Suprapubic skin (tissue), 4 donors: ENCODE measurements at regions not wholly inside any gene's neighbourhood (a gene's known extent, or its start where the extent isn't known, plus 50 kb on each side); places are given as distances from the start of the nearest gene placed in this dataset.

ENCODE experiments used
- DNase-seq, 2 donors: peaks; one replicate each; pipeline ENCODE4 v3.0.0-alpha.2; 2019; ENCODE audit warnings: low spot score in 2 of 2
- H3K27ac ChIP-seq: fragments of 200-600 bp; sonication (generic); one replicate; pipeline ENCODE4 v1.5.1; 2019
- H3K27me3 ChIP-seq: fragments of 200-600 bp; sonication (generic); one replicate; pipeline ENCODE4 v1.5.1; 2019
- H3K36me3 ChIP-seq: fragments of 200-600 bp; sonication (generic); one replicate; pipeline ENCODE4 v1.5.1; 2019
- H3K4me1 ChIP-seq: fragments of 200-600 bp; sonication (generic); one replicate; pipeline ENCODE4 v1.5.1; 2019
- H3K4me3 ChIP-seq: fragments of 200-600 bp; sonication (generic); one replicate; pipeline ENCODE4 v1.5.1; 2019; ENCODE audit warnings: mild to moderate bottlenecking
- H3K9me3 ChIP-seq: fragments of 200-600 bp; sonication (generic); one replicate; pipeline ENCODE4 v1.5.1; 2019
- CTCF ChIP-seq, 2 donors: fragments of 200-600 bp in 1 of 2; fragments of 450-650 bp in 1 of 2; sonication (generic) in 1 of 2; IDR thresholded peaks; one replicate each; pipeline ENCODE4 v1.5.1; 2016 to 2019; ENCODE audit warnings: antibody characterized with exemption in 2 of 2, mild to moderate bottlenecking in 1 of 2, moderate library complexity in 1 of 2
- EP300 ChIP-seq: sonication (generic); formaldehyde crosslinking; IDR thresholded peaks from one replicate; pipeline ENCODE4 v1.6.1; 2017; ENCODE audit warnings: antibody characterized with exemption
- POLR2A ChIP-seq, 2 donors: fragments of 450-650 bp; IDR thresholded peaks; one replicate each; pipeline ENCODE4 v1.6.1; 2017; ENCODE audit warnings: antibody characterized with exemption in 2 of 2, mild to moderate bottlenecking in 2 of 2, moderate library complexity in 2 of 2
- POLR2AphosphoS5 ChIP-seq, 3 donors: sonication (generic); formaldehyde crosslinking; IDR thresholded peaks; one replicate each; pipeline ENCODE4 v1.6.1; 2017; ENCODE audit warnings: antibody characterized with exemption in 3 of 3
- WGBS: methylation state at CpG from one replicate; pipeline ENCODE4 v1.1.5; 2018; 5-methylcytosine and 5-hydroxymethylcytosine counted together

GRCh38 chr4:34851411-34851810 is 1392.9 kb downstream of the ARAP2 start:
- Histone ChIP-seq H3K9me3 (no peaks in the 10 kb centered on the region), H3K27ac (no peak overlapping the region), H3K27me3 (no peaks in the 10 kb centered on the region), H3K36me3 (no peaks in the 10 kb centered on the region), H3K4me3 (no peak overlapping the region), H3K4me1 (no peaks in the 10 kb centered on the region)
- 63% methylated on average over 2 of the region's 2 CpGs for WGBS
- no peak for DNase-seq
- TF ChIP-seq EP300: no peak
- no peak for TF ChIP-seq POLR2AphosphoS5 (IDR thresholded peaks at IDR 0.05)

- H3K4me3 ChIP-seq: no peak overlapping the region
- H3K27ac ChIP-seq: no peak overlapping the region
- no peaks in the 10 kb centered on the region for H3K27me3 ChIP-seq
- H3K9me3 ChIP-seq: no peaks in the 10 kb centered on the region
- no peaks in the 10 kb centered on the region for H3K4me1 ChIP-seq
- H3K36me3 ChIP-seq: no peaks in the 10 kb centered on the region
- WGBS: 83% methylated on average over 1 of the region's 1 CpG
- TF ChIP-seq POLR2AphosphoS5 (IDR thresholded peaks at IDR 0.05) (no peak), CTCF (IDR thresholded peaks at IDR 0.05) (no peak), EP300 (no peak), POLR2A (IDR thresholded peaks at IDR 0.05) (no peak)
- DNase-seq: no peak
These were observed 1389.9 kb downstream of the ARAP2 start for GRCh38 chr4:34854451-34854850.

GRCh38 chr4:34861666-34862065 is 1382.6 kb downstream of the ARAP2 start:
- Histone ChIP-seq H3K4me3 (no peak overlapping the region), H3K9me3 (no peaks in the 10 kb centered on the region), H3K27ac (no peak overlapping the region), H3K4me1 (no peaks in the 10 kb centered on the region), H3K36me3 (no peaks in the 10 kb centered on the region), H3K27me3 (no peaks in the 10 kb centered on the region)
- no peak for DNase-seq
- 75% methylated on average over 4 of the region's 4 CpGs for WGBS
- TF ChIP-seq EP300 (no peak), POLR2AphosphoS5 (IDR thresholded peaks at IDR 0.05) (no peak), CTCF (IDR thresholded peaks at IDR 0.05) (no peak), POLR2A (IDR thresholded peaks at IDR 0.05) (no peak)

GRCh38 chr4:34878961-34879360 is 1365.4 kb downstream of the ARAP2 start:
- DNase-seq: no peak
- 63% methylated on average over 2 of the region's 2 CpGs for WGBS
- TF ChIP-seq POLR2AphosphoS5 (IDR thresholded peaks at IDR 0.05) (no peak), EP300 (no peak), CTCF (IDR thresholded peaks at IDR 0.05) (no peak), POLR2A (IDR thresholded peaks at IDR 0.05) (no peak)
- Histone ChIP-seq H3K4me1 (no peaks in the 10 kb centered on the region), H3K27me3 (no peaks in the 10 kb centered on the region), H3K36me3 (no peaks in the 10 kb centered on the region), H3K9me3 (peaks cover 11% of the 10 kb centered on the region), H3K4me3 (no peak overlapping the region), H3K27ac (no peak overlapping the region)

GRCh38 chr4:34880246-34880645 is 1364.1 kb downstream of the ARAP2 start:
- no peak for DNase-seq
- H3K4me1 ChIP-seq: no peaks in the 10 kb centered on the region
- WGBS: 85% methylated on average over 2 of the region's 2 CpGs

GRCh38 chr4:34891892-34892291 is 1352.4 kb downstream of the ARAP2 start:
- no peak overlapping the region for H3K27ac ChIP-seq
- no peak for DNase-seq
- no peaks in the 10 kb centered on the region for H3K36me3 ChIP-seq
- no peaks in the 10 kb centered on the region for H3K9me3 ChIP-seq
- TF ChIP-seq EP300: no peak
- no peak for TF ChIP-seq POLR2A (IDR thresholded peaks at IDR 0.05)
- no peak for TF ChIP-seq POLR2AphosphoS5 (IDR thresholded peaks at IDR 0.05)
- no peak for TF ChIP-seq CTCF (IDR thresholded peaks at IDR 0.05)
- no peaks in the 10 kb centered on the region for H3K4me1 ChIP-seq
- H3K4me3 ChIP-seq: no peak overlapping the region
- WGBS: 100% methylated on average over 1 of the region's 1 CpG
- no peaks in the 10 kb centered on the region for H3K27me3 ChIP-seq

More at GRCh38 chr4:34880246-34880645, 1364.1 kb downstream of the ARAP2 start:
- H3K9me3 ChIP-seq: peaks cover 4% of the 10 kb centered on the region
- no peaks in the 10 kb centered on the region for H3K36me3 ChIP-seq
- TF ChIP-seq POLR2A (IDR thresholded peaks at IDR 0.05) (no peak), POLR2AphosphoS5 (IDR thresholded peaks at IDR 0.05) (no peak), EP300 (no peak)
- H3K4me3 ChIP-seq: no peak overlapping the region
- H3K27ac ChIP-seq: no peak overlapping the region
- H3K27me3 ChIP-seq: no peaks in the 10 kb centered on the region
